Tibial artery (tissue), 4 donors: ENCODE measurements at regions not wholly inside any gene's neighbourhood (a gene's known extent, or its start where the extent isn't known, plus 50 kb on each side); places are given as distances from the start of the nearest gene placed in this dataset.

ENCODE experiments used
- DNase-seq, 2 donors: peaks; one replicate each; pipeline ENCODE4 v3.0.0-alpha.2; 2019
- H3K27ac ChIP-seq, 2 donors: fragments of 200-600 bp; sonication (generic) in 1 of 2; 1 replicate in 1 of 2; 2 replicates in 1 of 2; pipeline ENCODE4 v1.5.1; 2018 to 2019; ENCODE audit warnings: mild to moderate bottlenecking in 1 of 2
- H3K27me3 ChIP-seq, 2 donors: fragments of 200-600 bp; sonication (generic) in 1 of 2; one replicate each; pipeline versions ENCODE4 v1.5.1 to v1.6.0; 2016 to 2019
- H3K36me3 ChIP-seq, 3 donors: fragments of 200-600 bp; sonication (generic) in 2 of 3; one replicate each; pipeline ENCODE4 v1.5.1; 2016 to 2019; ENCODE audit warnings: mild to moderate bottlenecking in 2 of 3
- H3K4me1 ChIP-seq, 4 donors: fragments of 200-600 bp; sonication (generic) in 2 of 4; 1 replicate in 3 of 4; 2 replicates in 1 of 4; pipeline ENCODE4 v1.5.1; 2016 to 2019
- H3K4me3 ChIP-seq, 2 donors: fragments of 200-600 bp; sonication (generic) in 1 of 2; 1 replicate in 1 of 2; 2 replicates in 1 of 2; pipeline ENCODE4 v1.5.1; 2018 to 2019; ENCODE audit warnings: mild to moderate bottlenecking in 2 of 2
- H3K9me3 ChIP-seq, 3 donors: fragments of 200-600 bp; sonication (generic) in 1 of 3; one replicate each; pipeline ENCODE4 v1.5.1; 2016 to 2019
- CTCF ChIP-seq, 2 experiments: fragments of 200-600 bp in 1 of 2; fragments of 450-650 bp in 1 of 2; IDR thresholded peaks; one replicate each; pipeline ENCODE4 v1.5.1; 2017 to 2019; ENCODE audit warnings: antibody characterized with exemption in 2 of 2, mild to moderate bottlenecking in 1 of 2, moderate library complexity in 1 of 2
- intact Hi-C: fragments of 100-400 bp; cut with DNase I; formaldehyde crosslinking; loops from one replicate; pipeline ENCODE4 v1.15.0; 2023; ENCODE audit warnings: low total_unique reads

- no peak for TF ChIP-seq CTCF (IDR thresholded peaks at IDR 0.05)
- Histone ChIP-seq H3K4me3 (no peak overlapping the region), H3K36me3 (no peaks in the 10 kb centered on the region), H3K27me3 (no peaks in the 10 kb centered on the region), H3K9me3 (no peaks in the 10 kb centered on the region), H3K4me1 (no peaks in the 10 kb centered on the region), H3K27ac (no peak overlapping the region)
- DNase-seq = no peak
- intact Hi-C loops = no loop called here
Measured at GRCh38 chr6:45726444-45726843, 289.2 kb downstream of the CLIC5 start.

GRCh38 chr6:45724511-45724910, 291.1 kb downstream of the CLIC5 start:
- Histone ChIP-seq H3K27ac (no peak overlapping the region), H3K36me3 (no peaks in the 10 kb centered on the region), H3K9me3 (no peaks in the 10 kb centered on the region), H3K4me3 (no peak overlapping the region), H3K27me3 (no peaks in the 10 kb centered on the region), H3K4me1 (no peaks in the 10 kb centered on the region)
- TF ChIP-seq CTCF (IDR thresholded peaks at IDR 0.05) = no peak
- DNase-seq = no peak
- intact Hi-C loops = no loop called here

GRCh38 chr6:45724027-45724426, 291.6 kb downstream of the CLIC5 start:
- intact Hi-C loops = no loop called here

GRCh38 chr6:45722876-45723275, 292.8 kb downstream of the CLIC5 start:
- H3K4me3 ChIP-seq = no peak overlapping the region
- no peaks in the 10 kb centered on the region for H3K27me3 ChIP-seq
- TF ChIP-seq CTCF (IDR thresholded peaks at IDR 0.05) = no peak
- no peak overlapping the region for H3K27ac ChIP-seq
- no peaks in the 10 kb centered on the region for H3K4me1 ChIP-seq
- no peaks in the 10 kb centered on the region for H3K36me3 ChIP-seq
- DNase-seq = no peak
- no peaks in the 10 kb centered on the region for H3K9me3 ChIP-seq
- intact Hi-C loops = no loop called here

More at GRCh38 chr6:45724027-45724426, 291.6 kb downstream of the CLIC5 start:
- Histone ChIP-seq H3K4me3 (no peak overlapping the region), H3K9me3 (no peaks in the 10 kb centered on the region), H3K27me3 (no peaks in the 10 kb centered on the region), H3K27ac (no peak overlapping the region), H3K4me1 (no peaks in the 10 kb centered on the region), H3K36me3 (no peaks in the 10 kb centered on the region)
- no peak for DNase-seq
- TF ChIP-seq CTCF (IDR thresholded peaks at IDR 0.05) = no peak

- no peak overlapping the region for H3K27ac ChIP-seq
- no peak for DNase-seq
- no peak for TF ChIP-seq CTCF (IDR thresholded peaks at IDR 0.05)
- H3K4me3 ChIP-seq = no peak overlapping the region
- intact Hi-C loops = no loop called here
- H3K4me1 ChIP-seq = no peaks in the 10 kb centered on the region
- H3K27me3 ChIP-seq = no peaks in the 10 kb centered on the region
- H3K9me3 ChIP-seq = no peaks in the 10 kb centered on the region
- no peaks in the 10 kb centered on the region for H3K36me3 ChIP-seq
Measured at GRCh38 chr6:45721665-45722064, 294.0 kb downstream of the CLIC5 start.

GRCh38 chr6:45718871-45719270, 296.8 kb downstream of the CLIC5 start:
- no peak overlapping the region for H3K4me3 ChIP-seq
- H3K27ac ChIP-seq = no peak overlapping the region
- no peaks in the 10 kb centered on the region for H3K9me3 ChIP-seq
- intact Hi-C loops = loop anchor here (5.0 to 10.0 kb wide), 2 partner anchors 1062 to 1244 kb away; no protein-coding TSS in a partner anchor
- no peak for TF ChIP-seq CTCF (IDR thresholded peaks at IDR 0.05)
- H3K4me1 ChIP-seq = peaks cover 0 to 5% (median 2%) of the 10 kb centered on the region in 4 donors
- peaks cover 0 to 2% of the 10 kb centered on the region in 2 donors for H3K27me3 ChIP-seq
- no peak for DNase-seq
- no peaks in the 10 kb centered on the region for H3K36me3 ChIP-seq
